Mesendoderm (in vitro differentiated cells): ENCODE measurements at regions not wholly inside any gene's neighbourhood (a gene's known extent, or its start where the extent isn't known, plus 50 kb on each side); places are given as distances from the start of the nearest gene placed in this dataset.

Experiments
- DNase-seq: peaks from one replicate; pipeline ENCODE4 v3.0.0; 2013
- H2AK5ac ChIP-seq: 2 replicates; pipeline ENCODE4 v1.6.1; 2013; ENCODE audit warnings: low read length, inconsistent platforms
- H2BK120ac ChIP-seq: 2 replicates; pipeline ENCODE4 v1.6.1; 2013; ENCODE audit warnings: low read depth, mild to moderate bottlenecking, low read length, moderate library complexity, mixed read lengths
- H2BK15ac ChIP-seq: replicated peaks from 2 replicates; pipeline ENCODE4 v1.6.1; 2013; ENCODE audit warnings: low read depth, mild to moderate bottlenecking, moderate library complexity
- H2BK5ac ChIP-seq: 2 replicates; pipeline ENCODE4 v1.6.1; 2013; ENCODE audit warnings: low read length, inconsistent platforms
- H3K18ac ChIP-seq: 2 replicates; pipeline ENCODE4 v1.6.1; 2013; ENCODE audit warnings: mild to moderate bottlenecking, low read length, mixed read lengths
- H3K23ac ChIP-seq: one replicate; pipeline ENCODE4 v1.6.1; 2013; ENCODE audit warnings: low read length
- H3K27ac ChIP-seq: 2 replicates; pipeline ENCODE4 v1.5.1; 2013; ENCODE audit warnings: low read depth, mild to moderate bottlenecking, inconsistent platforms, low read length, moderate library complexity
- H3K27me3 ChIP-seq: 2 replicates; pipeline ENCODE4 v1.6.1; 2013; ENCODE audit warnings: low read length, control low read depth, mild to moderate bottlenecking, inconsistent platforms; ENCODE audit not compliant: insufficient read depth, poor library complexity
- H3K36me3 ChIP-seq: 2 replicates; pipeline ENCODE4 v1.6.1; 2013; ENCODE audit warnings: low read length, inconsistent platforms; ENCODE audit not compliant: control insufficient read depth, insufficient read depth
- H3K4ac ChIP-seq: one replicate; pipeline ENCODE4 v1.6.1; 2013; ENCODE audit warnings: low read depth, mild to moderate bottlenecking, low read length, moderate library complexity
- H3K4me1 ChIP-seq: 2 replicates; pipeline ENCODE4 v1.6.1; 2013; ENCODE audit warnings: low read depth, low read length, inconsistent platforms; ENCODE audit not compliant: control insufficient read depth
- H3K4me2 ChIP-seq: 2 replicates; pipeline ENCODE4 v1.6.1; 2013; ENCODE audit warnings: low read length
- H3K4me3 ChIP-seq: 2 replicates; pipeline ENCODE4 v1.5.1; 2013; ENCODE audit warnings: mild to moderate bottlenecking, low read length
- H3K56ac ChIP-seq: one replicate; pipeline ENCODE4 v1.6.1; 2013; ENCODE audit warnings: low read length
- H3K79me1 ChIP-seq: 2 replicates; pipeline ENCODE4 v1.6.1; 2013; ENCODE audit warnings: low read length, inconsistent platforms
- H3K79me2 ChIP-seq: 2 replicates; pipeline ENCODE4 v1.6.1; 2013; ENCODE audit warnings: mild to moderate bottlenecking, low read length; ENCODE audit not compliant: control insufficient read depth, insufficient read depth
- H3K9ac ChIP-seq: 2 replicates; pipeline ENCODE4 v1.6.1; 2013; ENCODE audit warnings: low read length, inconsistent platforms
- H4K5ac ChIP-seq: one replicate; pipeline ENCODE4 v1.6.1; 2013; ENCODE audit warnings: low read length
- H4K8ac ChIP-seq: one replicate; pipeline ENCODE4 v1.6.1; 2013; ENCODE audit warnings: low read depth, mild to moderate bottlenecking, control low read depth, low read length, moderate library complexity
- WGBS: extraction: QIAGEN DNeasy Blood & Tissue Kit; methylation state at CpG from one replicate; pipeline ENCODE4 v1.1.7; 2013; ENCODE audit warnings: low lambda C conversion rate, missing lambda C conversion rate; ENCODE audit not compliant: insufficient coverage; ENCODE audit errors: extremely low coverage; 5-methylcytosine and 5-hydroxymethylcytosine counted together

- H3K79me2 ChIP-seq: no peaks in the 10 kb centered on the region
- no peak overlapping the region for H2BK120ac ChIP-seq
- no peak overlapping the region for H3K56ac ChIP-seq
- H3K79me1 ChIP-seq: no peaks in the 10 kb centered on the region
- no CpG with 5 or more reads among the region's 3 CpGs for WGBS
- no peak overlapping the region for H3K27ac ChIP-seq
- H3K4me3 ChIP-seq: no peak overlapping the region
- H2BK5ac ChIP-seq: no peak overlapping the region
- H3K18ac ChIP-seq: no peak overlapping the region
- H3K23ac ChIP-seq: no peak overlapping the region
- H2BK15ac ChIP-seq: no peak overlapping the region
- H2AK5ac ChIP-seq: no peak overlapping the region
- no peaks in the 10 kb centered on the region for H3K27me3 ChIP-seq
- H4K5ac ChIP-seq: no peak overlapping the region
- H3K9ac ChIP-seq: no peak overlapping the region
- no peaks in the 10 kb centered on the region for H3K36me3 ChIP-seq
- no peak overlapping the region for H3K4me2 ChIP-seq
- H3K4ac ChIP-seq: no peak overlapping the region
- no peaks in the 10 kb centered on the region for H3K4me1 ChIP-seq
- no peak for DNase-seq
- H4K8ac ChIP-seq: no peak overlapping the region
These were observed 241.9 kb downstream of the CDH11 start for GRCh38 chr16:64880006-64880405.

GRCh38 chr16:64878940-64879339 is 242.9 kb downstream of the CDH11 start:
- no peaks in the 10 kb centered on the region for H3K27me3 ChIP-seq
- no peak overlapping the region for H3K4me3 ChIP-seq
- no peak overlapping the region for H3K56ac ChIP-seq
- no peaks in the 10 kb centered on the region for H3K36me3 ChIP-seq
- H3K18ac ChIP-seq: no peak overlapping the region
- H4K5ac ChIP-seq: no peak overlapping the region
- H3K79me2 ChIP-seq: no peaks in the 10 kb centered on the region
- H3K23ac ChIP-seq: no peak overlapping the region
- H3K4me1 ChIP-seq: no peaks in the 10 kb centered on the region
- H3K79me1 ChIP-seq: no peaks in the 10 kb centered on the region
- no peak for DNase-seq
- no peak overlapping the region for H2BK5ac ChIP-seq
- H2AK5ac ChIP-seq: no peak overlapping the region
- H3K9ac ChIP-seq: no peak overlapping the region
- no peak overlapping the region for H2BK120ac ChIP-seq
- no peak overlapping the region for H2BK15ac ChIP-seq
- no peak overlapping the region for H3K27ac ChIP-seq
- no peak overlapping the region for H4K8ac ChIP-seq
- WGBS: no CpG with 5 or more reads among the region's 4 CpGs
- no peak overlapping the region for H3K4me2 ChIP-seq
- H3K4ac ChIP-seq: no peak overlapping the region

GRCh38 chr16:64872101-64872500 is 249.8 kb downstream of the CDH11 start:
- Histone ChIP-seq H3K4ac (no peak overlapping the region), H3K18ac (no peak overlapping the region), H2BK120ac (no peak overlapping the region), H3K9ac (no peak overlapping the region), H3K23ac (no peak overlapping the region), H3K79me1 (no peaks in the 10 kb centered on the region), H3K36me3 (no peaks in the 10 kb centered on the region), H3K4me2 (no peak overlapping the region), H3K56ac (no peak overlapping the region), H4K8ac (no peak overlapping the region), H3K4me1 (no peaks in the 10 kb centered on the region), H3K27me3 (no peaks in the 10 kb centered on the region), H4K5ac (no peak overlapping the region), H3K27ac (no peak overlapping the region), H3K4me3 (no peak overlapping the region), H3K79me2 (no peaks in the 10 kb centered on the region), H2BK15ac (no peak overlapping the region), H2BK5ac (no peak overlapping the region), H2AK5ac (no peak overlapping the region)
- WGBS: no CpG with 5 or more reads among the region's 2 CpGs
- DNase-seq: no peak

- Histone ChIP-seq H4K8ac (no peak overlapping the region), H3K27ac (no peak overlapping the region), H2BK5ac (no peak overlapping the region), H2BK15ac (no peak overlapping the region), H3K18ac (no peak overlapping the region), H3K36me3 (no peaks in the 10 kb centered on the region), H3K23ac (no peak overlapping the region), H3K79me1 (no peaks in the 10 kb centered on the region), H2AK5ac (no peak overlapping the region), H3K4me1 (no peaks in the 10 kb centered on the region), H3K9ac (no peak overlapping the region), H2BK120ac (no peak overlapping the region), H3K79me2 (no peaks in the 10 kb centered on the region), H3K56ac (no peak overlapping the region), H3K4me2 (no peak overlapping the region), H3K4ac (no peak overlapping the region), H3K4me3 (no peak overlapping the region), H3K27me3 (no peaks in the 10 kb centered on the region), H4K5ac (no peak overlapping the region)
- no CpG with 5 or more reads among the region's 3 CpGs for WGBS
- no peak for DNase-seq
These were observed 251.0 kb downstream of the CDH11 start for GRCh38 chr16:64870859-64871258.

GRCh38 chr16:64869781-64870180 is 252.1 kb downstream of the CDH11 start:
- no peaks in the 10 kb centered on the region for H3K79me2 ChIP-seq
- H2BK120ac ChIP-seq: no peak overlapping the region
- no CpG with 5 or more reads among the region's 5 CpGs for WGBS
- no peak overlapping the region for H3K4me2 ChIP-seq
- no peak for DNase-seq
- H3K9ac ChIP-seq: no peak overlapping the region
- no peak overlapping the region for H3K4ac ChIP-seq
- H3K27me3 ChIP-seq: no peaks in the 10 kb centered on the region
- no peak overlapping the region for H4K8ac ChIP-seq
- H3K4me1 ChIP-seq: no peaks in the 10 kb centered on the region
- H3K79me1 ChIP-seq: no peaks in the 10 kb centered on the region
- H2AK5ac ChIP-seq: no peak overlapping the region
- no peak overlapping the region for H3K23ac ChIP-seq
- no peak overlapping the region for H3K4me3 ChIP-seq
- no peak overlapping the region for H3K56ac ChIP-seq
- H2BK5ac ChIP-seq: no peak overlapping the region
- no peaks in the 10 kb centered on the region for H3K36me3 ChIP-seq
- no peak overlapping the region for H3K27ac ChIP-seq
- H4K5ac ChIP-seq: no peak overlapping the region
- H2BK15ac ChIP-seq: no peak overlapping the region
- H3K18ac ChIP-seq: no peak overlapping the region

GRCh38 chr16:64866021-64866420 is 255.8 kb downstream of the CDH11 start:
- Histone ChIP-seq H3K23ac (no peak overlapping the region), H3K36me3 (no peaks in the 10 kb centered on the region), H2BK5ac (no peak overlapping the region), H3K4me3 (no peak overlapping the region), H3K9ac (no peak overlapping the region), H4K5ac (no peak overlapping the region), H3K27me3 (no peaks in the 10 kb centered on the region), H4K8ac (no peak overlapping the region), H3K4me2 (no peak overlapping the region), H3K79me2 (no peaks in the 10 kb centered on the region), H3K4me1 (no peaks in the 10 kb centered on the region), H3K18ac (no peak overlapping the region), H3K79me1 (no peaks in the 10 kb centered on the region), H2AK5ac (no peak overlapping the region), H3K4ac (no peak overlapping the region), H2BK15ac (no peak overlapping the region), H3K27ac (no peak overlapping the region), H3K56ac (no peak overlapping the region), H2BK120ac (no peak overlapping the region)
- no peak for DNase-seq
- no CpG with 5 or more reads among the region's 2 CpGs for WGBS
